GM12878 (cell line): ENCODE measurements at regions not wholly inside any gene's neighbourhood (a gene's known extent, or its start where the extent isn't known, plus 50 kb on each side); places are given as distances from the start of the nearest gene placed in this dataset.

Experiments used
- ATAC-seq: fragments of 200-7000 bp; cut with Tn5 transposase; 3 replicates; pipeline ENCODE4 v1.9.1; 2020; ENCODE audit warnings: mild to moderate bottlenecking, moderate library complexity
- BruUV-seq: library from RNA; stranded (reverse); fragments of 400-500 nt; replicated peaks from 2 replicates; lab custom pipeline; 2021; lab: Mats Ljungman, UMichigan
- CTCF ChIA-PET: fragments of 300-600 bp; sonication (Branson Sonifier 250); formaldehyde crosslinking; extraction: SDS; loops from one replicate; lab custom pipeline; 2021; ENCODE audit warnings: inconsistent platforms; lab: Yijun Ruan, JAX
- POLR2A ChIA-PET: fragments of 350-600 bp; formaldehyde crosslinking; extraction: SDS; loops from one replicate; lab custom pipeline; 2021; ENCODE audit warnings: inconsistent platforms; lab: Charles Lee
- RAD21 ChIA-PET: fragments of 300-600 bp; sonication (Branson Sonifier 250); formaldehyde crosslinking; loops from one replicate; lab custom pipeline; 2023; ENCODE audit warnings: antibody characterized with exemption; ENCODE audit not compliant: unreplicated experiment; lab: Charles Lee
- SMC1A ChIA-PET: fragments of 300-600 bp; sonication (Branson Sonifier 250); formaldehyde crosslinking; loops from one replicate; lab custom pipeline; 2023; ENCODE audit not compliant: unreplicated experiment, uncharacterized antibody; lab: Charles Lee
- DNase-seq: peaks from one replicate; pipeline ENCODE4 v3.0.0-alpha.2; 2011; ENCODE audit warnings: low read depth, low spot score
- FAIRE-seq: peaks from 3 replicates; lab custom pipeline; 2011; peaks lifted over from hg19 to GRCh38; lab: Jason Lieb, UNC
- H2AFZ ChIP-seq: 2 replicates; pipeline ENCODE4 v1.6.0; 2011; ENCODE audit warnings: low read depth, low read length, control low read depth; ENCODE audit not compliant: control insufficient read depth
- H3K27ac ChIP-seq: 2 replicates; pipeline ENCODE4 v1.5.1; 2011; ENCODE audit warnings: control low read depth; ENCODE audit not compliant: control insufficient read depth, insufficient read depth
- H3K27me3 ChIP-seq, 2 experiments: replicated peaks in 1 of 2; 2 replicates each; pipeline versions ENCODE4 v1.6.0 to v1.6.1; 2011; ENCODE audit warnings: low read length in 1 of 2; ENCODE audit not compliant: control insufficient read depth in 2 of 2, insufficient read depth in 2 of 2
- H3K36me3 ChIP-seq, 2 experiments: 2 replicates each; pipeline ENCODE4 v1.5.1; 2011; ENCODE audit warnings: low read length in 1 of 2; ENCODE audit not compliant: control insufficient read depth in 2 of 2, insufficient read depth in 2 of 2
- H3K4me1 ChIP-seq: 2 replicates; pipeline ENCODE4 v1.6.1; 2011; ENCODE audit warnings: mild to moderate bottlenecking, low read length, moderate library complexity, mixed read lengths; ENCODE audit not compliant: control insufficient read depth, insufficient read depth
- H3K4me2 ChIP-seq: 2 replicates; pipeline ENCODE4 v1.6.0; 2011; ENCODE audit warnings: control low read depth; ENCODE audit not compliant: control insufficient read depth, insufficient read depth
- H3K4me3 ChIP-seq: fragments of 200-600 bp; sonication (generic); 2 replicates; pipeline ENCODE4 v1.5.1; 2016
- H3K79me2 ChIP-seq: 2 replicates; pipeline ENCODE4 v1.6.0; 2011; ENCODE audit warnings: low read length; ENCODE audit not compliant: control insufficient read depth, insufficient read depth
- H3K9ac ChIP-seq: 2 replicates; pipeline ENCODE4 v1.8.0; 2011; ENCODE audit warnings: low read length, control low read depth, mixed read lengths; ENCODE audit not compliant: control insufficient read depth, insufficient read depth
- H3K9me3 ChIP-seq: replicated peaks from 3 replicates; pipeline ENCODE4 v1.5.1; 2011; ENCODE audit warnings: mild to moderate bottlenecking, low read length; ENCODE audit not compliant: control insufficient read depth, insufficient read depth
- H4K20me1 ChIP-seq: 2 replicates; pipeline ENCODE4 v1.6.0; 2011; ENCODE audit not compliant: control insufficient read depth, insufficient read depth
- PML ChIP-seq: IDR thresholded peaks from 2 replicates; pipeline ENCODE4 v1.6.1; 2012; ENCODE audit warnings: low read length, inconsistent platforms
- SIX5 ChIP-seq: IDR thresholded peaks from 2 replicates; pipeline ENCODE4 v1.6.1; 2011; ENCODE audit warnings: mild to moderate bottlenecking, low read depth, low read length, moderate library complexity; ENCODE audit not compliant: severe bottlenecking
- WGBS: methylation state at CpG from one replicate; pipeline ENCODE4 v1.1.6; 2016; ENCODE audit warnings: low lambda C conversion rate; ENCODE audit not compliant: insufficient replicate concordance, insufficient coverage; ENCODE audit errors: missing lambda C conversion rate; 5-methylcytosine and 5-hydroxymethylcytosine counted together
- in situ Hi-C: fragments of 300-500 bp; cut with MboI; formaldehyde crosslinking; loops from 9 replicates; pipeline ENCODE4 v1.14.3; 2018; ENCODE audit warnings: mixed read lengths
- intact Hi-C: fragments of 100-400 bp; cut with micrococcal nuclease; formaldehyde crosslinking; loops from one replicate; pipeline ENCODE4 v1.14.2; 2022; ENCODE audit not compliant: unreplicated experiment

- H3K27me3 ChIP-seq: no peaks in the 10 kb centered on the region
- ChIA-PET CTCF (interaction anchor here (0.7 kb wide), 1 partner anchor 10 kb away, joined by 3 read pairs; no protein-coding TSS in a partner anchor), RAD21 (no interaction called here), SMC1A (no interaction called here), POLR2A (no interaction called here)
- ATAC-seq: no peak
- no peak for FAIRE-seq
- no peak overlapping the region for H3K4me2 ChIP-seq
- no TSS peak for BruUV-seq
- in situ Hi-C loops (no loop called here), intact Hi-C loops (no loop called here)
- no peaks in the 10 kb centered on the region for H4K20me1 ChIP-seq
- H3K4me3 ChIP-seq: no peak overlapping the region
- no peaks in the 10 kb centered on the region for H3K36me3 ChIP-seq
- no peak overlapping the region for H2AFZ ChIP-seq
- WGBS: 0% methylated on average over 5 of the region's 5 CpGs
- no peak overlapping the region for H3K9ac ChIP-seq
- H3K79me2 ChIP-seq: no peaks in the 10 kb centered on the region
- no peaks in the 10 kb centered on the region for H3K4me1 ChIP-seq
- TF ChIP-seq SIX5: no peak
- no peak for DNase-seq
- no peaks in the 10 kb centered on the region for H3K9me3 ChIP-seq
- H3K27ac ChIP-seq: no peak overlapping the region
Measured at GRCh38 chr22:34502821-34503220, 563.1 kb upstream of the ISX start.

DNA sequence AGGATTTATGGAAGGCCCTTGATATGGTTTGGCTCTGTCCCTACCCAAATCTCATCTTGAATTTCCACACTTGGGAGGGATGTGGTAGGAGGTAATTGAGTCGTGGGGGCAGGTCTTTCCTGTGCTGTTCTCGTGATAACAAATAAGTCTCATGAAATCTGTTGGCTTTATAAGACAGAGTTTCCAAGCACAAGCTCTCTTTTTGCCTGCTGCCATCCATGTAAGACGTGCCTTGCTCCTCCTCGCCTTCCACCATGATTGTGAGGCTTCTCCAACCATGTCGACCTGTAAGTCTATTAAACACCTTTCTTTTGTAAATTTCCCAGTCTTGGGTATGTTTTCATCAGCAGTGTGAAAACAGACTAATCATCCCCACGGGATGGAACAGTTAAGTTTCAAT lies 557.2 kb upstream of the ISX start:
- Histone ChIP-seq H3K27me3 (no peaks in the 10 kb centered on the region), H2AFZ (no peak overlapping the region), H3K4me1 (no peaks in the 10 kb centered on the region), H3K4me2 (no peak overlapping the region), H3K4me3 (no peak overlapping the region), H3K79me2 (no peaks in the 10 kb centered on the region), H3K36me3 (no peaks in the 10 kb centered on the region), H3K9ac (no peak overlapping the region), H3K27ac (no peak overlapping the region), H4K20me1 (no peaks in the 10 kb centered on the region), H3K9me3 (no peaks in the 10 kb centered on the region; the same call in 2 of the 3 replicates)
- SMC1A ChIA-PET: no interaction called here
- FAIRE-seq (no peak), DNase-seq (no peak), ATAC-seq (no peak)
- WGBS: 6% methylated on average over 6 of the region's 6 CpGs
- intact Hi-C loops: no loop called here
- POLR2A ChIA-PET: no interaction called here
- RAD21 ChIA-PET: no interaction called here
- in situ Hi-C loops: no loop called here
- CTCF ChIA-PET: no interaction called here
- BruUV-seq: no TSS peak
- no peak for TF ChIP-seq PML
